K562 (cell line): ENCODE measurements at regions not wholly inside any gene's neighbourhood (a gene's known extent, or its start where the extent isn't known, plus 50 kb on each side); places are given as distances from the start of the nearest gene placed in this dataset.

Experiments used
- ATAC-seq: fragments of 200-7000 bp; cut with Tn5 transposase; 3 replicates; pipeline ENCODE4 v1.9.1; 2020; ENCODE audit warnings: moderate library complexity
- BruUV-seq: library from RNA; stranded (reverse); fragments of 400-500 nt; replicated peaks from 2 replicates; lab custom pipeline; 2021; lab: Mats Ljungman, UMichigan
- CTCF ChIA-PET: fragments of 300-600 bp; formaldehyde crosslinking; extraction: SDS; loops from one replicate; lab custom pipeline; 2021; ENCODE audit warnings: low intra/inter-chr PET ratio; lab: Yijun Ruan, JAX
- POLR2A ChIA-PET: fragments of 300-600, 350-650 bp; sonication (Branson Sonifier 250); formaldehyde crosslinking; extraction: SDS; loops from one replicate; lab custom pipeline; 2021; ENCODE audit warnings: antibody characterized with exemption, inconsistent platforms; lab: Yijun Ruan, JAX
- DNase-seq, 4 experiments: peaks; one replicate each; pipeline versions ENCODE4 v3.0.0 to v3.0.0-alpha.2; 2011 to 2018; ENCODE audit warnings: low spot score in 3 of 4, mixed read lengths in 3 of 4; ENCODE audit errors: extremely low read depth in 1 of 4
- FAIRE-seq: peaks from 2 replicates; lab custom pipeline; 2011; peaks lifted over from hg19 to GRCh38; lab: Jason Lieb, UNC
- H2AFZ ChIP-seq: 2 replicates; pipeline ENCODE4 v1.6.0; 2011; ENCODE audit warnings: low read depth, low read length, control low read depth, inconsistent platforms
- H3K27ac ChIP-seq: fragments of 200-600 bp; 3 replicates; pipeline ENCODE4 v1.8.0; 2011; ENCODE audit warnings: low read depth, mild to moderate bottlenecking, control low read depth, inconsistent platforms, low read length, moderate library complexity, mixed read lengths; ENCODE audit errors: extremely low read depth
- H3K27me3 ChIP-seq, 2 experiments: fragments of 300-600 bp in 1 of 2; 2 replicates in 1 of 2; 3 replicates in 1 of 2; pipeline versions ENCODE4 v1.6.0 to v1.8.0; 2011; ENCODE audit warnings: inconsistent platforms in 2 of 2, low read length in 2 of 2, mild to moderate bottlenecking in 1 of 2, mixed read lengths in 1 of 2, moderate library complexity in 1 of 2; ENCODE audit not compliant: control insufficient read depth in 2 of 2, insufficient read depth in 2 of 2
- H3K36me3 ChIP-seq: fragments of 300-600 bp; 3 replicates; pipeline ENCODE4 v1.8.0; 2011; ENCODE audit warnings: mild to moderate bottlenecking, low read length, inconsistent platforms; ENCODE audit not compliant: control insufficient read depth, insufficient read depth
- H3K4me1 ChIP-seq, 2 experiments: fragments of 200-600 bp in 1 of 2; replicated peaks in 1 of 2; 2 replicates in 1 of 2; 3 replicates in 1 of 2; pipeline versions ENCODE4 v1.5.1 to v1.8.0; 2011; ENCODE audit warnings: inconsistent platforms in 2 of 2, low read length in 2 of 2, mild to moderate bottlenecking in 1 of 2, mixed read lengths in 1 of 2, moderate library complexity in 1 of 2; ENCODE audit not compliant: control insufficient read depth in 2 of 2, insufficient read depth in 2 of 2
- H3K4me2 ChIP-seq: 2 replicates; pipeline ENCODE4 v1.6.1; 2011; ENCODE audit warnings: low read length, control low read depth, inconsistent platforms, mixed read lengths; ENCODE audit not compliant: insufficient read depth
- H3K4me3 ChIP-seq: fragments of 200-600 bp; sonication (generic), shearing (Covaris generic); 2 replicates; pipeline ENCODE4 v1.5.1; 2016; ENCODE audit warnings: control low read depth, inconsistent platforms
- H3K79me2 ChIP-seq: fragments of 200-600 bp; 3 replicates; pipeline ENCODE4 v1.8.0; 2011; ENCODE audit warnings: low read length, inconsistent platforms; ENCODE audit not compliant: control insufficient read depth, insufficient read depth
- H3K9ac ChIP-seq, 2 experiments: 2 replicates each; pipeline versions ENCODE4 v1.6.0 to v1.6.1; 2011; ENCODE audit warnings: low read depth in 2 of 2, low read length in 2 of 2, control low read depth in 1 of 2, inconsistent platforms in 1 of 2, mild to moderate bottlenecking in 1 of 2, mixed read lengths in 1 of 2; ENCODE audit not compliant: insufficient read depth in 1 of 2
- H3K9me1 ChIP-seq: one replicate; pipeline ENCODE4 v1.6.0; 2011; ENCODE audit warnings: inconsistent platforms, mild to moderate bottlenecking, low read length, moderate library complexity; ENCODE audit not compliant: control insufficient read depth, insufficient read depth
- H3K9me3 ChIP-seq: replicated peaks from 2 replicates; pipeline ENCODE4 v1.5.1; 2011; ENCODE audit warnings: low read depth, low read length, inconsistent platforms; ENCODE audit not compliant: control insufficient read depth, insufficient read depth
- H4K20me1 ChIP-seq: replicated peaks from 2 replicates; pipeline ENCODE4 v1.6.1; 2011; ENCODE audit warnings: low read length, inconsistent platforms, mixed read lengths; ENCODE audit not compliant: control insufficient read depth, insufficient read depth
- HDAC1 ChIP-seq, 2 experiments: fragments of 450-650 bp; IDR thresholded peaks; 2 replicates each; pipeline ENCODE4 v1.6.1; 2016 to 2017; ENCODE audit warnings: inconsistent platforms in 1 of 2, mild to moderate bottlenecking in 1 of 2, moderate library complexity in 1 of 2
- HNRNPL ChIP-seq: fragments of 200-400 bp; formaldehyde crosslinking; IDR thresholded peaks from 2 replicates; pipeline ENCODE4 v1.6.1; 2017; ENCODE audit warnings: low read depth, mild to moderate bottlenecking, low read length
- IRF1 ChIP-seq: sonication (generic); formaldehyde crosslinking; IDR thresholded peaks from 2 replicates; pipeline ENCODE4 v1.8.0; 2022; ENCODE audit warnings: missing genetic modification reagents, mild to moderate bottlenecking, borderline replicate concordance
- KLF1 ChIP-seq: fragments of 450-650 bp; IDR thresholded peaks from 2 replicates; pipeline ENCODE4 v1.6.1; 2016; ENCODE audit warnings: missing genetic modification characterization, missing compliant biosample characterization
- MCM2 ChIP-seq: fragments of 450-650 bp; IDR thresholded peaks from 2 replicates; pipeline ENCODE4 v1.6.1; 2017; ENCODE audit warnings: low read depth, mild to moderate bottlenecking
- PKNOX1 ChIP-seq: fragments of 450-650 bp; IDR thresholded peaks from 2 replicates; pipeline ENCODE4 v1.6.1; 2016
- PTBP1 ChIP-seq: fragments of 200-400 bp; formaldehyde crosslinking; IDR thresholded peaks from 2 replicates; pipeline ENCODE4 v1.6.1; 2017; ENCODE audit warnings: low read depth, low read length
- RB1 ChIP-seq: fragments of 450-650 bp; IDR thresholded peaks from 2 replicates; pipeline ENCODE4 v1.6.1; 2017; ENCODE audit warnings: low read depth, mild to moderate bottlenecking
- RFX7 ChIP-seq: fragments of 250-450 bp; sonication (Bioruptor Pico); IDR thresholded peaks from 2 replicates; pipeline ENCODE4 v1.5.1; 2021; ENCODE audit warnings: mild to moderate bottlenecking
- RHOXF2B ChIP-seq: fragments of 250-450 bp; sonication (Bioruptor Pico); conservative IDR thresholded peaks from 2 replicates; pipeline ENCODE4 v1.5.1; 2021
- TEAD2 ChIP-seq: fragments of 450-650 bp; IDR thresholded peaks from 2 replicates; pipeline ENCODE4 v1.6.1; 2016; ENCODE audit warnings: missing genetic modification characterization, control low read depth, missing compliant biosample characterization
- ZBTB8A ChIP-seq: fragments of 450-650 bp; IDR thresholded peaks from 2 replicates; pipeline ENCODE4 v1.6.1; 2018; ENCODE audit warnings: mild to moderate bottlenecking, moderate library complexity; ENCODE audit not compliant: partially characterized antibody
- ZNF134 ChIP-seq: fragments of 250-450 bp; sonication (Bioruptor Pico); conservative IDR thresholded peaks from 2 replicates; pipeline ENCODE4 v1.4.0; 2020
- ZNF174 ChIP-seq: fragments of 250-450 bp; sonication (Bioruptor Pico); IDR thresholded peaks from 2 replicates; pipeline ENCODE4 v1.4.0; 2020; ENCODE audit warnings: mild to moderate bottlenecking
- ZNF282 ChIP-seq: sonication (generic); formaldehyde crosslinking; IDR thresholded peaks from 2 replicates; pipeline ENCODE4 v1.8.1; 2023; ENCODE audit warnings: missing genetic modification reagents
- ZNF311 ChIP-seq: fragments of 250-450 bp; sonication (Bioruptor Pico); IDR thresholded peaks from 2 replicates; pipeline ENCODE4 v1.4.0; 2020; ENCODE audit warnings: mild to moderate bottlenecking, moderate library complexity
- ZNF639 ChIP-seq, 2 experiments: fragments of 200-800 bp in 1 of 2; sonication (Bioruptor generic) in 1 of 2; sonication (generic) in 1 of 2; formaldehyde crosslinking in 1 of 2; IDR thresholded peaks in 1 of 2; conservative IDR thresholded peaks in 1 of 2; 2 replicates each; pipeline versions ENCODE4 v1.5.0 to v1.6.1; 2016 to 2020; ENCODE audit warnings: missing compliant biosample characterization in 1 of 2, missing genetic modification characterization in 1 of 2, missing genetic modification reagents in 1 of 2
- WGBS: fragments of 100-300 bp; shearing (Covaris generic); methylation state at CpG from one replicate; pipeline ENCODE4 v1.1.6; 2016; ENCODE audit warnings: low coverage, mixed read lengths; ENCODE audit not compliant: insufficient coverage; ENCODE audit errors: missing lambda C conversion rate; 5-methylcytosine and 5-hydroxymethylcytosine counted together
- in situ Hi-C: fragments of 300-500 bp; cut with MboI; formaldehyde crosslinking; loops from 4 replicates; pipeline ENCODE4 v1.15.0; 2018; ENCODE audit warnings: inconsistent platforms, mixed read lengths
- intact Hi-C: fragments of 100-400 bp; cut with micrococcal nuclease; formaldehyde crosslinking; loops from 2 replicates; pipeline ENCODE4 v1.14.2; 2022

- no peaks in the 10 kb centered on the region for H3K4me1 ChIP-seq
- no peak overlapping the region for H3K27ac ChIP-seq
- no peaks in the 10 kb centered on the region for H3K27me3 ChIP-seq
- H3K9me3 ChIP-seq = no peaks in the 10 kb centered on the region
- H3K4me2 ChIP-seq = no peak overlapping the region
- H3K9me1 ChIP-seq = no peaks in the 10 kb centered on the region
- POLR2A ChIA-PET = no interaction called here
- in situ Hi-C loops = no loop called here
- H2AFZ ChIP-seq = no peak overlapping the region
- intact Hi-C loops = no loop called here
- H3K36me3 ChIP-seq = no peaks in the 10 kb centered on the region
- BruUV-seq = no TSS peak
- H3K4me3 ChIP-seq = no peak overlapping the region
- ATAC-seq (no peak), DNase-seq (no peak)
- no peak overlapping the region for H3K9ac ChIP-seq
- TF ChIP-seq MCM2 (no peak), ZNF282 (CRISPR knock-in tag) (no peak), IRF1 (no peak), RFX7 (CRISPR knock-in tag) (no peak), PKNOX1 (no peak), HDAC1 (IDR thresholded peaks at IDR 0.05) (no peak), ZBTB8A (no peak), PTBP1 (no peak), HNRNPL (no peak), ZNF134 (CRISPR knock-in tag) (no peak), KLF1 (tag) (no peak), ZNF639 (CRISPR knock-in tag; conservative IDR thresholded peaks at IDR 0.05 in 1 of 2, IDR thresholded peaks at IDR 0.05 in 1 of 2) (no peak), ZNF311 (CRISPR knock-in tag) (no peak), TEAD2 (tag) (no peak), RB1 (no peak), RHOXF2B (no peak), ZNF174 (CRISPR knock-in tag) (no peak)
- TF ChIP-seq, all 486 proteins: peak for 0
- CTCF ChIA-PET = no interaction called here
- WGBS = 0% methylated on average over 3 of the region's 3 CpGs
- Histone ChIP-seq H3K79me2 (no peaks in the 10 kb centered on the region), H4K20me1 (no peaks in the 10 kb centered on the region)
- no peak for FAIRE-seq
These were observed 332.5 kb downstream of the CCER1 start for GRCh38 chr12:90622431-90622830.
